Keratinocyte (primary cell): ENCODE measurements at regions not wholly inside any gene's neighbourhood (a gene's known extent, or its start where the extent isn't known, plus 50 kb on each side); places are given as distances from the start of the nearest gene placed in this dataset.

Experiments used
- DNase-seq: peaks from one replicate; pipeline ENCODE4 v3.0.0-alpha.2; 2011; ENCODE audit warnings: low read depth, missing footprints, low spot score
- FAIRE-seq: peaks from 2 replicates; lab custom pipeline; 2011; peaks lifted over from hg19 to GRCh38; lab: Jason Lieb, UNC
- H2AFZ ChIP-seq: 2 replicates; pipeline ENCODE4 v1.6.0; 2012; ENCODE audit warnings: low read length, control low read depth, inconsistent platforms; ENCODE audit not compliant: control insufficient read depth
- H3K27ac ChIP-seq: 2 replicates; pipeline ENCODE4 v1.5.1; 2011; ENCODE audit warnings: low read length; ENCODE audit not compliant: control insufficient read depth, insufficient read depth
- H3K27me3 ChIP-seq: 3 replicates; pipeline ENCODE4 v1.6.0; 2011; ENCODE audit warnings: low read length; ENCODE audit not compliant: control insufficient read depth, insufficient read depth; ENCODE audit errors: extremely low read depth
- H3K36me3 ChIP-seq, 2 experiments: 2 replicates in 1 of 2; 3 replicates in 1 of 2; pipeline ENCODE4 v1.5.1; 2011; ENCODE audit warnings: low read length in 2 of 2, mild to moderate bottlenecking in 1 of 2; ENCODE audit not compliant: control insufficient read depth in 2 of 2, insufficient read depth in 2 of 2; ENCODE audit errors: extremely low read depth in 1 of 2
- H3K4me1 ChIP-seq: 3 replicates; pipeline ENCODE4 v1.5.1; 2011; ENCODE audit warnings: low read length; ENCODE audit not compliant: control insufficient read depth, insufficient read depth; ENCODE audit errors: extremely low read depth
- H3K4me2 ChIP-seq: 3 replicates; pipeline ENCODE4 v1.6.0; 2011; ENCODE audit warnings: low read depth, low read length; ENCODE audit not compliant: control insufficient read depth, insufficient read depth; ENCODE audit errors: extremely low read depth
- H3K4me3 ChIP-seq, 3 experiments: fragments of 200-600 bp in 1 of 3; sonication (generic) in 1 of 3; 2 replicates in 2 of 3; 3 replicates in 1 of 3; pipeline ENCODE4 v1.5.1; 2011 to 2016; ENCODE audit warnings: low read length in 3 of 3, mild to moderate bottlenecking in 3 of 3, control low read depth in 2 of 3, inconsistent platforms in 1 of 3, low read depth in 1 of 3, mixed read lengths in 1 of 3, mixed run types in 1 of 3, moderate library complexity in 1 of 3; ENCODE audit not compliant: control insufficient read depth in 2 of 3, insufficient read depth in 2 of 3; ENCODE audit errors: extremely low read depth in 1 of 3
- H3K79me2 ChIP-seq: 2 replicates; pipeline ENCODE4 v1.6.0; 2012; ENCODE audit warnings: low read length; ENCODE audit not compliant: control insufficient read depth, insufficient read depth
- H3K9ac ChIP-seq: 3 replicates; pipeline ENCODE4 v1.6.0; 2011; ENCODE audit warnings: low read length; ENCODE audit not compliant: control insufficient read depth, insufficient read depth; ENCODE audit errors: extremely low read depth
- H3K9me1 ChIP-seq: 3 replicates; pipeline ENCODE4 v1.6.0; 2011; ENCODE audit warnings: low read length; ENCODE audit not compliant: control insufficient read depth, insufficient read depth; ENCODE audit errors: extremely low read depth
- H3K9me3 ChIP-seq: 2 replicates; pipeline ENCODE4 v1.5.1; 2012; ENCODE audit warnings: low read depth, low read length; ENCODE audit not compliant: control insufficient read depth
- H4K20me1 ChIP-seq: 3 replicates; pipeline ENCODE4 v1.6.0; 2011; ENCODE audit warnings: low read length; ENCODE audit not compliant: control insufficient read depth, insufficient read depth; ENCODE audit errors: extremely low read depth
- EZH2 ChIP-seq: IDR thresholded peaks from one replicate; pipeline ENCODE4 v1.6.1; 2012; ENCODE audit warnings: inconsistent platforms, mild to moderate bottlenecking, low read length, moderate library complexity
- dilution Hi-C: fragments of 300-500 bp; cut with MboI; formaldehyde crosslinking; loops from one replicate; pipeline ENCODE4 v1.7.0; 2020; ENCODE audit warnings: low sequenced_read_pairs; ENCODE audit not compliant: extremely low pct_ligation_motif_present
- TF ChIP-seq, protein P1 (sequence below), 3 experiments: IDR thresholded peaks in 1 of 3; conservative IDR thresholded peaks in 1 of 3; optimal IDR thresholded peaks in 1 of 3; 2 replicates in 2 of 3; 3 replicates in 1 of 3; pipeline versions ENCODE3 to v1.5.1; 2011; ENCODE audit warnings: low read length in 3 of 3, mild to moderate bottlenecking in 3 of 3, moderate library complexity in 2 of 3, control low read depth in 1 of 3, inconsistent platforms in 1 of 3; ENCODE audit not compliant: insufficient read depth in 2 of 3; ENCODE audit errors: extremely low read depth in 1 of 3

DNA sequence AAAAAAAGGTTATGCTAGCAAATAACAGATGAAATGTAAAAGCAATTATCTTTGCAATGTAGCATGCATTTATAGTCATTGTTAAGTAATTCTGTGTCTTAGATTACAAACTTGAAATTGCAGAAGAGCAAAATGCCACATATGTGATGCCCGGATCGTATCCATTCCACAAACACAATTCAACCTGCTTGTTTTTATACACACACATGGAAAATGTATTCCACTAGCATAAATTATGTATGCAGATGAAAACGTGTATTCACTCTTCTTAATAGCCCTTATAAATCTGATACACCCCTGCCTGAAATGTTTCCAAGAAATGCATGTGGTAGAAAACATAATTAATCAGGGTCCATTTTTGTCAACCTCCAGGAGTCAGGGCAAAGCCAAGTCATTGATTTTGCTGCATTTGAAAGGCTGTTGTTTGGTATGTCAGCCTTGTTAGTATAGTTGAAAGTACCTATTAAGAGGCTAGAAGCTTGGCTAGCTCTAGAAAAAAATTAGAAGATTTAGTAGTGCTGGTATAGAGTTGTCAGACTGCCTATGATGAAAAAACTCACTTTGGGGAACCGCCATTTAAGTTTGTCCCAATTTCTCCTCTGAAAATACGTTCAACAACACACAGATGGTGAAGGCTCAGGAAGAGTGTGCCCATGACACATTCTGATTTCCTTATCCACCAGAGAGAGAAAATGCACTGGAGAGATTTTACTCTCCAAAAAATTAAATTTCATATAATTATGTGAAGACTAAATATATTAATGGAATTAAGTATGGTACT, 69.2 kb upstream of the TMC3 start:
- Histone ChIP-seq H3K9ac (no peak overlapping the region), H3K4me2 (no peak overlapping the region), H3K4me3 (no peak overlapping the region), H3K27me3 (no peaks in the 10 kb centered on the region), H4K20me1 (no peaks in the 10 kb centered on the region), H3K27ac (no peak overlapping the region), H3K79me2 (no peaks in the 10 kb centered on the region), H3K4me1 (no peaks in the 10 kb centered on the region), H3K9me1 (no peaks in the 10 kb centered on the region), H3K36me3 (no peaks in the 10 kb centered on the region), H3K9me3 (no peaks in the 10 kb centered on the region), H2AFZ (no peak overlapping the region)
- TF ChIP-seq, protein P1, sequence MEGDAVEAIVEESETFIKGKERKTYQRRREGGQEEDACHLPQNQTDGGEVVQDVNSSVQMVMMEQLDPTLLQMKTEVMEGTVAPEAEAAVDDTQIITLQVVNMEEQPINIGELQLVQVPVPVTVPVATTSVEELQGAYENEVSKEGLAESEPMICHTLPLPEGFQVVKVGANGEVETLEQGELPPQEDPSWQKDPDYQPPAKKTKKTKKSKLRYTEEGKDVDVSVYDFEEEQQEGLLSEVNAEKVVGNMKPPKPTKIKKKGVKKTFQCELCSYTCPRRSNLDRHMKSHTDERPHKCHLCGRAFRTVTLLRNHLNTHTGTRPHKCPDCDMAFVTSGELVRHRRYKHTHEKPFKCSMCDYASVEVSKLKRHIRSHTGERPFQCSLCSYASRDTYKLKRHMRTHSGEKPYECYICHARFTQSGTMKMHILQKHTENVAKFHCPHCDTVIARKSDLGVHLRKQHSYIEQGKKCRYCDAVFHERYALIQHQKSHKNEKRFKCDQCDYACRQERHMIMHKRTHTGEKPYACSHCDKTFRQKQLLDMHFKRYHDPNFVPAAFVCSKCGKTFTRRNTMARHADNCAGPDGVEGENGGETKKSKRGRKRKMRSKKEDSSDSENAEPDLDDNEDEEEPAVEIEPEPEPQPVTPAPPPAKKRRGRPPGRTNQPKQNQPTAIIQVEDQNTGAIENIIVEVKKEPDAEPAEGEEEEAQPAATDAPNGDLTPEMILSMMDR (optimal IDR thresholded peaks at IDR 0.05 in 1 of 3, IDR thresholded peaks at IDR 0.05 in 1 of 3, conservative IDR thresholded peaks at IDR 0.05 in 1 of 3; ENCODE audit: extremely low read depth in 1 of 3, insufficient read depth in 2 of 3, low read length in 3 of 3) = no peak
- TF ChIP-seq EZH2 = no peak
- DNase-seq = no peak
- dilution Hi-C loops = no loop called here
- no peak for FAIRE-seq

DNA sequence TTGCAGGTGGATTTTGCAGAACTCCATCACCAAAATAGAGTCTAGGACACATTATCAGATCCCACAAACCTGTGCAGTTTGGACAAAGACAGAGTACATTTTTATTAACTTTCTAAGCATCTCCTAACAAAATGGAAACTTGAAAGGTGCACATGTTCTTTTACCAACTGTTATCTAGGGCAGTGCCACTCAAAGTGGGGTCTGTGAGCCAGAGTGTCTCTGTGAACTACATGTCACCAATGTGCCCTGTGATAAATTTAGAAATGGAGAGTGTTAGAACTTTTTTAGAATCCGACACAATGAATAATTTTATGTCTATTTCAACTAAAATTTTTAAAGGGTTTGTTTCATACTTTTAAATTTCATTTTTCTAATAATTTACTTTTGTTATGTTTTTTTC, 68.4 kb upstream of the TMC3 start:
- no peak overlapping the region for H3K4me2 ChIP-seq
- TF ChIP-seq, protein P1 (optimal IDR thresholded peaks at IDR 0.05 in 1 of 3, IDR thresholded peaks at IDR 0.05 in 1 of 3, conservative IDR thresholded peaks at IDR 0.05 in 1 of 3; ENCODE audit: extremely low read depth in 1 of 3, insufficient read depth in 2 of 3, low read length in 3 of 3) = no peak
- TF ChIP-seq EZH2 = no peak
- H3K27me3 ChIP-seq = no peaks in the 10 kb centered on the region

More for the DNA sequence above, 68.4 kb upstream of the TMC3 start:
- Histone ChIP-seq H3K27ac (no peak overlapping the region), H3K79me2 (no peaks in the 10 kb centered on the region), H2AFZ (no peak overlapping the region), H4K20me1 (no peaks in the 10 kb centered on the region), H3K4me3 (no peak overlapping the region), H3K9me3 (no peaks in the 10 kb centered on the region), H3K36me3 (no peaks in the 10 kb centered on the region), H3K4me1 (no peaks in the 10 kb centered on the region), H3K9ac (no peak overlapping the region), H3K9me1 (no peaks in the 10 kb centered on the region)
- DNase-seq (no peak), FAIRE-seq (no peak)
- dilution Hi-C loops = no loop called here
